ENCODE measurements at regions not wholly inside any gene's neighbourhood (a gene's known extent, or its start where the extent isn't known, plus 50 kb on each side); places are given as distances from the start of the nearest gene placed in this dataset.

DNA sequence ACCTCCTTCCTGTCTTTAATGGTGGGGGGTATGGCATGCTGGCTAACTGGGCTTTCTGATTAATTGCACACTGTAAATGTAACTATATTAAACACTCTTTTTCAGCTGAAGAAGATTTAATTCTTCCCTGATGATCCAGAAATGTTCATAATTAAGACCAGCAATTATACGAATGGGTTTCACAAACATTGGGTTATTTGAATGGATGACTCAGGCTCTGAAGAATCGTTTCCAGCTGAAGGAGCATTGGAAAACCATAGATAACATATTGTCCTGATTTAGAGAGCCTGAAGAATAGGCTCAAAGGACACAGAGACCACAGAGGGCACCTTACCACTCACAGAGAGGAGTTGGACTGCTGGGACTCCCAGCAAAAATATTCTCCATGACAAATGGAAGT, 130.7 kb upstream of the SSTR4 start:
- TF ChIP-seq ZFX (IDR thresholded peaks at IDR 0.05; ENCODE audit: borderline replicate concordance): no peak
- TF ChIP-seq, protein P1, sequence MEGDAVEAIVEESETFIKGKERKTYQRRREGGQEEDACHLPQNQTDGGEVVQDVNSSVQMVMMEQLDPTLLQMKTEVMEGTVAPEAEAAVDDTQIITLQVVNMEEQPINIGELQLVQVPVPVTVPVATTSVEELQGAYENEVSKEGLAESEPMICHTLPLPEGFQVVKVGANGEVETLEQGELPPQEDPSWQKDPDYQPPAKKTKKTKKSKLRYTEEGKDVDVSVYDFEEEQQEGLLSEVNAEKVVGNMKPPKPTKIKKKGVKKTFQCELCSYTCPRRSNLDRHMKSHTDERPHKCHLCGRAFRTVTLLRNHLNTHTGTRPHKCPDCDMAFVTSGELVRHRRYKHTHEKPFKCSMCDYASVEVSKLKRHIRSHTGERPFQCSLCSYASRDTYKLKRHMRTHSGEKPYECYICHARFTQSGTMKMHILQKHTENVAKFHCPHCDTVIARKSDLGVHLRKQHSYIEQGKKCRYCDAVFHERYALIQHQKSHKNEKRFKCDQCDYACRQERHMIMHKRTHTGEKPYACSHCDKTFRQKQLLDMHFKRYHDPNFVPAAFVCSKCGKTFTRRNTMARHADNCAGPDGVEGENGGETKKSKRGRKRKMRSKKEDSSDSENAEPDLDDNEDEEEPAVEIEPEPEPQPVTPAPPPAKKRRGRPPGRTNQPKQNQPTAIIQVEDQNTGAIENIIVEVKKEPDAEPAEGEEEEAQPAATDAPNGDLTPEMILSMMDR (IDR thresholded peaks at IDR 0.05): no peak
- no peak overlapping the region for H3K27ac ChIP-seq

DNA sequence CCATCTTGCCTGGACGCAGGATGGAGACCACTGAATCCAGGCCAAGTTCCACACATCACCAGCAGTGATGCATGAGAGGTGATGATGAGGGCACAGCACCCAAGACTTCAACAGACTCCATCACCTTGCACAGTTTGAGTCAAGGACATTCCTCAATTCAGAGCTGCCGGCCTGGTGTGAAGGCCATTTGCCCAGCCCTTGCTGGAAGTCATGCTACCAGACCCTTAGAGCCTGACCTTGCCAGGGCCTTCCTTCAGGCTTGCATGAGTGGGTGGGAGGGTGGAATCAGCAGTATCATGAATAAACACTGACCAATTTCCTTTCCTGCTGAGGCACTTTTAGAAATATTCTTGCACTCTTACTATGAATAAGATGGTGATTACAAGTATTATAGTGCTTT, 130.2 kb upstream of the SSTR4 start:
- no peak overlapping the region for H3K27ac ChIP-seq
- no peak for TF ChIP-seq ZFX (IDR thresholded peaks at IDR 0.05; ENCODE audit: borderline replicate concordance)
- TF ChIP-seq, protein P1 (IDR thresholded peaks at IDR 0.05): no peak

DNA sequence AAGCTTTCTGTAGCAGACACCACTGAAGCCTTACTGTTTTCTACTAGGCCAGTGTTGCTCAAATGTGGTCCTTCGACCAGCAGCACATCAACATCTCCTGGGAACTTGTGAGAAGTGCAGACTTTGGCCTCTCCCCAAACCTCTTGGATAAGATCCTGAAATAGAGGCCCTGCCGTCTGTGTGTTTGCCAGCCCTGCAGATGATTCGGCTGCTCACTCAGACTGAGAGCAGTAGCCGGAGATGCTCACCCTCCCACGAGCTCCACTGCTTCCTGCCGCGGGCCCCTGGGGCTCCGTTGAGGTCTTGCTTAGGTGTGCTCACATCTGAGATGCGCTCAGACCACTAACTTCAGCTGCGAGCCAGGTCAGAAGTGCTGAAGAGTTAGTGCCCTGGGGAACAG, 129.5 kb upstream of the SSTR4 start:
- TF ChIP-seq ZFX (IDR thresholded peaks at IDR 0.05; ENCODE audit: borderline replicate concordance): no peak
- TF ChIP-seq, protein P1 (IDR thresholded peaks at IDR 0.05): no peak
- H3K27ac ChIP-seq: no peak overlapping the region

DNA sequence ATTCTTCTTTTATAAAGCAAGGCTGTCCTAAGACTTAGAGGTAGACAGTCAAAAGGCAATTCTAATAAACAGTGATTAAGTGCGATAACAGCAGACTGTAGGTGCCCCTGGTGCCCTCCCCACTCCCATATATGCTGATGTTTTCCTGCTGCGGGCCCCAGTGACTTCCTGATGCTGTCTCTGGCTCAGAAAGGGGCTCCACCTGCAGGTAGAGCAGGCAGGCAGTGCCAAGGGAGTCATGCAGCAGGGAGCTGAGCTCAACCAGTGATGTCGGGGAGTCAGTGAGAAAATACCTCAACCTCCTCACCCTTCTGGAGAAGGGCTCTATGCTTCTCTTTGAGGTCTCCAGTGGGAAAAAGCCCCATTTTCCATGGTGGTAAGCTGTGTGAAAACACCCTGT, 126.7 kb upstream of the SSTR4 start:
- TF ChIP-seq ZFX (IDR thresholded peaks at IDR 0.05; ENCODE audit: borderline replicate concordance): no peak
- TF ChIP-seq, protein P1 (IDR thresholded peaks at IDR 0.05): no peak
- no peak overlapping the region for H3K27ac ChIP-seq

DNA sequence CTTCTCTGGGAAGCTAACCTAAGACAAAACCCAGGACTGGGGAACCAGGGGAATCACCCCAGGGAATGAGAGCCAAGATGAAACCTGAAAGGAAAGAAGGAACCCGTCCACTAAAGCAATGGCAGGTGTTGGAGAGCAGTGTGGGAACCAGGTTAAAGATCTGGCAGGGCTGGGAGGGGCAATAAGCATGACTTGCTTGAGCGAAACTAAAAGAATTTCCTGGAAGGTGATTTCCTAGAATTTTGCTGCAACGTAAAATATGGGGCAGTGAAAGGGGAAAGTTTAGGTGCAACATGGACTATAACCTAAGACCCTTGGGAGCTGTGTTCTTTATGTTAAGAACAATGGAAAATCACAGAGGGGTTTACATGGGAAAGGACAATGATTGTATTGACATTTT, 126.2 kb upstream of the SSTR4 start:
- TF ChIP-seq, protein P1 (IDR thresholded peaks at IDR 0.05): no peak
- TF ChIP-seq ZFX (IDR thresholded peaks at IDR 0.05; ENCODE audit: borderline replicate concordance): no peak
- H3K27ac ChIP-seq: no peak overlapping the region

DNA sequence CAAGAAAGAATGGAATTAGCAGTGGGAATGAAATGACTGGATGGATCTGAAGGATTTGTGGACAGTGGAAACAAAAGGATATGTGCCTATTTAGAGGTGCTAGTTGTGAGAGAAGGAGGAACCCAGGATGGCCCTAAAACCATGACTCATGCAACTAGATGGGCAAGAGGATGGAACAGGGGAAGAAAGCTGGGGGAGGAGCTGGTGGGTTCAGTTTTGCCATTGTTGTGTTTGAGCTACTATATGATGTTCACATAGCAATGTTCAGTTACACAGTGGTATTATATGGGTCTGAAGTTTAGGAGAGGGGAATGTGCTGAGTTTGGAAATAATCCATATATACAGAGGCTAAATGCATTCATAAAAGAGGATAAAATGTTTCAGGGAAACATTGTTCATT, 125.7 kb upstream of the SSTR4 start:
- H3K27ac ChIP-seq: no peak overlapping the region
- TF ChIP-seq, protein P1 (IDR thresholded peaks at IDR 0.05): no peak
- TF ChIP-seq ZFX (IDR thresholded peaks at IDR 0.05; ENCODE audit: borderline replicate concordance): no peak

DNA sequence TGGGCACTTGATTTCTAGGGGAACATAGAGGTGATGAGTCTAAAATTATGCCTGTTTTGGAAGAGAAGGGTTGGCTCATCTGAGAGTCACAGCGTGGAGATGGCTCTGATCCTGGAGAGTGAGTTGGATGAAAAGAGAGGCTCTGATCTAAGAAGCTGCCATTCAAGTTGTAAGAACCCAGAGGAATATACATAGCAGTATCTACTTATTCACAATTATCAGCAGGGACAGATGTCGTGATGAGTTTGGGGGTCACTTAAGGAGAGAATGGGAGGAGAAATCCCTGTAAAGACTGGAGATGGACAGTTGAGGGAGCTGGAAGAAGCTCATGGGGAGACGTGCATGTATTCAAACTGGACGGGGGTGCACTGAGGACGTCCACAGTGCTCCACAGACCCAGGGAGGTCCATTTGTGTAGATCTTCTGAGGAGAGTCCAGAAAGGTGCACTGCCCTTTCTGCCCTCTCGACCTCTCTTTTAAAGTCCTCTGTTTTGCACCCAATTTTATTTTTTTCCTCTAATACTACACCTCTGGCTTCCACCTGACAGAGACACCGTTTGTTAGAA, 124.7 kb upstream of the SSTR4 start:
- H3K27ac ChIP-seq: no peak overlapping the region
- TF ChIP-seq ZFX (IDR thresholded peaks at IDR 0.05; ENCODE audit: borderline replicate concordance): no peak
- TF ChIP-seq, protein P1 (IDR thresholded peaks at IDR 0.05): no peak
